GM12878 (cell line): ENCODE measurements at regions not wholly inside any gene's neighbourhood (a gene's known extent, or its start where the extent isn't known, plus 50 kb on each side); places are given as distances from the start of the nearest gene placed in this dataset.

Experiments used
- BMI1 ChIP-seq: fragments of 450-650 bp; IDR thresholded peaks from 2 replicates; pipeline ENCODE4 v1.6.1; 2016; ENCODE audit warnings: mild to moderate bottlenecking, moderate library complexity, borderline replicate concordance
- MAX ChIP-seq: IDR thresholded peaks from 2 replicates; pipeline ENCODE4 v1.6.1; 2012; ENCODE audit warnings: low read depth, low read length, improper control_type of control experiment
- NFIC ChIP-seq: IDR thresholded peaks from 2 replicates; pipeline ENCODE4 v1.6.1; 2012; ENCODE audit warnings: low read depth, mild to moderate bottlenecking, inconsistent platforms, low read length, moderate library complexity
- NRF1 ChIP-seq: conservative IDR thresholded peaks from 2 replicates; pipeline ENCODE4 v1.6.1; 2011; ENCODE audit warnings: mild to moderate bottlenecking, low read depth, low read length, improper control_type of control experiment
- TAF1 ChIP-seq: IDR thresholded peaks from 2 replicates; pipeline ENCODE4 v1.6.1; 2011; ENCODE audit warnings: mild to moderate bottlenecking, low read depth, low read length, borderline replicate concordance
- TBL1XR1 ChIP-seq: IDR thresholded peaks from 2 replicates; pipeline ENCODE4 v1.6.1; 2012; ENCODE audit warnings: low read depth, low read length, improper control_type of control experiment
- ZNF274 ChIP-seq: IDR thresholded peaks from one replicate; pipeline ENCODE4 v1.8.0; 2011; ENCODE audit not compliant: insufficient read length, insufficient read depth
- ZZZ3 ChIP-seq: IDR thresholded peaks from 2 replicates; pipeline ENCODE4 v1.6.1; 2011; ENCODE audit warnings: low read depth; ENCODE audit not compliant: control insufficient read depth, insufficient read length
- TF ChIP-seq, protein P1 (sequence below): fragments of 450-650 bp; conservative IDR thresholded peaks from 2 replicates; pipeline ENCODE4 v1.6.1; 2017; ENCODE audit warnings: mild to moderate bottlenecking, moderate library complexity
- TF ChIP-seq, protein P2 (sequence below), 3 experiments: IDR thresholded peaks in 2 of 3; conservative IDR thresholded peaks in 1 of 3; 2 replicates each; pipeline ENCODE4 v1.5.1; 2011; ENCODE audit warnings: low read depth in 3 of 3, low read length in 3 of 3, mild to moderate bottlenecking in 3 of 3, control low read depth in 2 of 3, moderate library complexity in 2 of 3, inconsistent platforms in 1 of 3, mixed read lengths in 1 of 3; ENCODE audit not compliant: control insufficient read depth in 2 of 3, insufficient read depth in 1 of 3; ENCODE audit errors: extremely low read depth in 1 of 3

DNA sequence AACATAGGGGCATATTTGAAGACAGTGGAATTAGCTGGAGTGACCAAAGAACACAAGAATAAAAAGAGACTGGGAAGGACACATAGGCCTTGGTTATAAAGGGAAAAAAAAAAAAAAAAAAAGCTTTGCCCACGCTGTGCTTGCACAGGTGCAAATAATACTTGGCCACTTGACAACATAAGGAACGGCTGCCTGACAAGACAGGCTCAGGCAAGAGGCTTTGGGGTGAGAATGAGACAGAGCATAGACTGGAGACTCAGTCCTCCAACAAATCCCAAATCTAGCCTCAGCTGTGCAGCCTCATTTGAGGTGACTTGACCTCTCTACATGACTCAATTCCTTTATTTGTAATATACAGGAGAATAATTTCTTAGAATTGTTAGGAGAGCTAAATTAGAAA is 332.8 kb upstream of the DYNLRB2 start:
- TF ChIP-seq NFIC (no peak), ZZZ3 (no peak), BMI1 (no peak), TBL1XR1 (no peak), MAX (no peak), NRF1 (no peak), TAF1 (no peak), ZNF274 (no peak)
- TF ChIP-seq, protein P1, sequence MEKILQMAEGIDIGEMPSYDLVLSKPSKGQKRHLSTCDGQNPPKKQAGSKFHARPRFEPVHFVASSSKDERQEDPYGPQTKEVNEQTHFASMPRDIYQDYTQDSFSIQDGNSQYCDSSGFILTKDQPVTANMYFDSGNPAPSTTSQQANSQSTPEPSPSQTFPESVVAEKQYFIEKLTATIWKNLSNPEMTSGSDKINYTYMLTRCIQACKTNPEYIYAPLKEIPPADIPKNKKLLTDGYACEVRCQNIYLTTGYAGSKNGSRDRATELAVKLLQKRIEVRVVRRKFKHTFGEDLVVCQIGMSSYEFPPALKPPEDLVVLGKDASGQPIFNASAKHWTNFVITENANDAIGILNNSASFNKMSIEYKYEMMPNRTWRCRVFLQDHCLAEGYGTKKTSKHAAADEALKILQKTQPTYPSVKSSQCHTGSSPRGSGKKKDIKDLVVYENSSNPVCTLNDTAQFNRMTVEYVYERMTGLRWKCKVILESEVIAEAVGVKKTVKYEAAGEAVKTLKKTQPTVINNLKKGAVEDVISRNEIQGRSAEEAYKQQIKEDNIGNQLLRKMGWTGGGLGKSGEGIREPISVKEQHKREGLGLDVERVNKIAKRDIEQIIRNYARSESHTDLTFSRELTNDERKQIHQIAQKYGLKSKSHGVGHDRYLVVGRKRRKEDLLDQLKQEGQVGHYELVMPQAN = no peak
- TF ChIP-seq, protein P2, sequence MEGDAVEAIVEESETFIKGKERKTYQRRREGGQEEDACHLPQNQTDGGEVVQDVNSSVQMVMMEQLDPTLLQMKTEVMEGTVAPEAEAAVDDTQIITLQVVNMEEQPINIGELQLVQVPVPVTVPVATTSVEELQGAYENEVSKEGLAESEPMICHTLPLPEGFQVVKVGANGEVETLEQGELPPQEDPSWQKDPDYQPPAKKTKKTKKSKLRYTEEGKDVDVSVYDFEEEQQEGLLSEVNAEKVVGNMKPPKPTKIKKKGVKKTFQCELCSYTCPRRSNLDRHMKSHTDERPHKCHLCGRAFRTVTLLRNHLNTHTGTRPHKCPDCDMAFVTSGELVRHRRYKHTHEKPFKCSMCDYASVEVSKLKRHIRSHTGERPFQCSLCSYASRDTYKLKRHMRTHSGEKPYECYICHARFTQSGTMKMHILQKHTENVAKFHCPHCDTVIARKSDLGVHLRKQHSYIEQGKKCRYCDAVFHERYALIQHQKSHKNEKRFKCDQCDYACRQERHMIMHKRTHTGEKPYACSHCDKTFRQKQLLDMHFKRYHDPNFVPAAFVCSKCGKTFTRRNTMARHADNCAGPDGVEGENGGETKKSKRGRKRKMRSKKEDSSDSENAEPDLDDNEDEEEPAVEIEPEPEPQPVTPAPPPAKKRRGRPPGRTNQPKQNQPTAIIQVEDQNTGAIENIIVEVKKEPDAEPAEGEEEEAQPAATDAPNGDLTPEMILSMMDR (IDR thresholded peaks at IDR 0.05 in 2 of 3, conservative IDR thresholded peaks at IDR 0.05 in 1 of 3; ENCODE audit: control insufficient read depth in 2 of 3, extremely low read depth in 1 of 3, insufficient read depth in 1 of 3, low read depth in 3 of 3, low read length in 3 of 3) = no peak
